HEK293 (cell line): ENCODE measurements at regions not wholly inside any gene's neighbourhood (a gene's known extent, or its start where the extent isn't known, plus 50 kb on each side); places are given as distances from the start of the nearest gene placed in this dataset.
A peak's percentile ranks its signal among the peaks of the same experiment; 100 is the strongest.

Source experiments
- CTCF ChIA-PET: fragments of 350-600 bp; formaldehyde crosslinking; extraction: SDS; loops from one replicate; lab custom pipeline; 2021; ENCODE audit warnings: antibody characterized with exemption; lab: Yijun Ruan, JAX
- POLR2A ChIA-PET: fragments of 300-600 bp; formaldehyde crosslinking; extraction: SDS; loops from one replicate; lab custom pipeline; 2020; ENCODE audit warnings: antibody characterized with exemption, inconsistent platforms; lab: Yijun Ruan, JAX
- H3K27ac ChIP-seq: fragments of 200-500 bp; sonication (Bioruptor generic); 2 replicates; pipeline ENCODE4 v1.5.1; 2014; ENCODE audit warnings: low read depth, low read length, control low read depth, inconsistent platforms; ENCODE audit errors: extremely low read depth
- H3K36me3 ChIP-seq, 2 experiments: fragments of 200-500 bp in 1 of 2; sonication (Bioruptor generic) in 1 of 2; 1 replicate in 1 of 2; 2 replicates in 1 of 2; pipeline ENCODE4 v1.5.1; 2014 to 2017; ENCODE audit warnings: inconsistent platforms in 2 of 2, low read length in 2 of 2; ENCODE audit not compliant: control insufficient read depth in 2 of 2, insufficient read depth in 1 of 2
- H3K4me1 ChIP-seq: fragments of 200-500 bp; sonication (Bioruptor generic); 2 replicates; pipeline ENCODE4 v1.5.1; 2014; ENCODE audit warnings: mild to moderate bottlenecking, low read length, inconsistent platforms; ENCODE audit not compliant: control insufficient read depth, insufficient read depth
- H3K4me3 ChIP-seq: 2 replicates; pipeline ENCODE4 v1.5.1; 2011; ENCODE audit warnings: low read depth, mild to moderate bottlenecking, control low read depth, low read length, moderate library complexity
- H3K9me3 ChIP-seq: fragments of 200-500 bp; sonication (Bioruptor generic); 2 replicates; pipeline ENCODE4 v1.5.1; 2014; ENCODE audit warnings: low read depth, low read length, inconsistent platforms; ENCODE audit not compliant: control insufficient read depth, insufficient read depth
- INSM2 ChIP-seq: fragments of 450-650 bp; formaldehyde crosslinking; IDR thresholded peaks from 2 replicates; pipeline ENCODE4 v1.5.1; 2016; ENCODE audit warnings: missing biosample characterization, missing genetic modification characterization
- KLF10 ChIP-seq: fragments of 450-650 bp; IDR thresholded peaks from 2 replicates; pipeline ENCODE4 v1.5.1; 2018; ENCODE audit warnings: missing biosample characterization, mild to moderate bottlenecking, missing genetic modification characterization
- KLF9 ChIP-seq: fragments of 450-650 bp; formaldehyde crosslinking; IDR thresholded peaks from 2 replicates; pipeline ENCODE4 v1.5.1; 2016; ENCODE audit warnings: missing biosample characterization, missing genetic modification characterization, low read depth
- MZF1 ChIP-seq: fragments of 450-650 bp; formaldehyde crosslinking; IDR thresholded peaks from 2 replicates; pipeline ENCODE4 v1.5.1; 2017; ENCODE audit warnings: missing biosample characterization, missing genetic modification characterization, borderline replicate concordance
- PRDM6 ChIP-seq: fragments of 450-650 bp; formaldehyde crosslinking; IDR thresholded peaks from 2 replicates; pipeline ENCODE4 v1.5.1; 2017; ENCODE audit warnings: missing biosample characterization, missing genetic modification characterization
- ZBTB48 ChIP-seq: fragments of 450-650 bp; formaldehyde crosslinking; IDR thresholded peaks from 2 replicates; pipeline ENCODE4 v1.5.1; 2016; ENCODE audit warnings: missing biosample characterization, missing genetic modification characterization
- ZIC2 ChIP-seq: fragments of 450-650 bp; formaldehyde crosslinking; IDR thresholded peaks from 2 replicates; pipeline ENCODE4 v1.5.1; 2016; ENCODE audit warnings: missing biosample characterization, missing genetic modification characterization
- ZNF280D ChIP-seq: fragments of 450-650 bp; formaldehyde crosslinking; IDR thresholded peaks from 2 replicates; pipeline ENCODE4 v1.5.1; 2016; ENCODE audit warnings: missing biosample characterization, missing genetic modification characterization
- ZNF394 ChIP-seq: fragments of 450-650 bp; formaldehyde crosslinking; IDR thresholded peaks from 2 replicates; pipeline ENCODE4 v1.5.1; 2016; ENCODE audit warnings: missing biosample characterization, missing genetic modification characterization, mild to moderate bottlenecking, moderate library complexity, borderline replicate concordance
- ZNF426 ChIP-seq: fragments of 450-650 bp; formaldehyde crosslinking; IDR thresholded peaks from 2 replicates; pipeline ENCODE4 v1.5.1; 2017; ENCODE audit warnings: missing biosample characterization, missing genetic modification characterization, mild to moderate bottlenecking, inconsistent platforms, moderate library complexity
- ZNF629 ChIP-seq: fragments of 450-650 bp; formaldehyde crosslinking; IDR thresholded peaks from 2 replicates; pipeline ENCODE4 v1.5.1; 2017; ENCODE audit warnings: missing biosample characterization, missing genetic modification characterization
- ZXDB ChIP-seq: fragments of 450-650 bp; formaldehyde crosslinking; IDR thresholded peaks from 2 replicates; pipeline ENCODE4 v1.5.1; 2016; ENCODE audit warnings: missing biosample characterization, missing genetic modification characterization
- TF ChIP-seq, protein P1 (sequence below): fragments of 450-650 bp; formaldehyde crosslinking; conservative IDR thresholded peaks from 2 replicates; pipeline ENCODE4 v1.5.1; 2016; ENCODE audit warnings: low read depth, missing biosample characterization, missing genetic modification characterization
- TF ChIP-seq, protein P2 (sequence below): fragments of 450-650 bp; formaldehyde crosslinking; IDR thresholded peaks from 2 replicates; pipeline ENCODE4 v1.5.1; 2016; ENCODE audit warnings: missing biosample characterization, missing genetic modification characterization
- TF ChIP-seq, protein P3 (sequence below): fragments of 450-650 bp; formaldehyde crosslinking; IDR thresholded peaks from 2 replicates; pipeline ENCODE4 v1.5.1; 2016; ENCODE audit warnings: missing biosample characterization, missing genetic modification characterization

DNA sequence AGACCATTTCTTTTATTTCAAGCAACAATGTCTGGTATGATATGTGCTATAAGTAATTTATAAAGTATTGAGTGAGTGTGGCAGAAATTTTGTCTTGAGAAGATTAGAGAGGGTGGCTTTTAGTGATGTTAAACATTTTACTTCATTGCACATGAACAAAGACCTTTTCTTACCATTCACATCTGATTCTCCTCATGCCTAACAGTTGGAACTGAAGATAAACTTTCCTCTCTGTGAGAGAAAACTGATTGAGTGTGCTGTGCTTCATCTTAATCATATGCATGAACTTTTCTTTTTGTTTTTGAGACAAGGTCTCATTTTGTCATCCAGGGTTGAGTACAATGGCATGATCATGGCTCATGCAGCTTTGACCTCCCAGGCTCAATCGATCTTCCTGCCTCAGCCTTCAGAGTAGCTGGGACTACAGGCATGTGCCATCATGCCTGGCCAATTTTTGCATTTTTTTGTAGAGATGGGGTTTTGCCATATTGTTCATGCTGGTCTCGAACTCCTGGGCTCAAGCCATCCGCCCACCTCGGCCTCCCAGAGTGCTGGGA, 377.7 kb upstream of the GOLIM4 start:
- Histone ChIP-seq H3K4me1 (peaks cover 5% of the 10 kb centered on the region; the same call in 1 of the 2 replicates), H3K4me3 (no peak overlapping the region), H3K27ac (no peak overlapping the region), H3K36me3 (no peaks in the 10 kb centered on the region), H3K9me3 (no peaks in the 10 kb centered on the region)
- CTCF ChIA-PET: interaction anchor here (1.2 kb wide), 1 partner anchor 262 kb away, joined by 5 read pairs; no protein-coding TSS in a partner anchor
- TF ChIP-seq ZNF394 (tag by site-specific recombination): no peak
- no peak for TF ChIP-seq ZIC2
- POLR2A ChIA-PET: no interaction called here

DNA sequence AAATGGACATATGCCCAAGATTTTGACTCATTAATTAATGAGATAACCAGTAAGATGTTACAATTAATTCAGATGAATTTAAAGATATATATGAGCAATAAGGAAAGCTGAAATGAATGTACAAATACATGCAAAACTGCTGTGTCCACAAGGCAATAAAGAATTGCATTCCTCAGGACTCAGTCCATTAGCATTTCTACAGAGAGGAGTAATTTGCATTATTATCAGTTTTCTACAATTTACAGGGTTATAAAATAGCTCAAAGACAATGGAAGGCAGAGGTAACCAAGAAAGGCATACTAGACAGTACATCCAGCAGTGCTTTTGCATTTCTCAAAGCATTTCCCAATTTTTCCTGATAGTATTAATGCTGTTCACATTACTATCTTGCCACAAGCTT, 377.1 kb upstream of the GOLIM4 start:
- TF ChIP-seq PRDM6 (tag by site-specific recombination) (peak; percentile 40), KLF9 (tag by site-specific recombination) (no peak)
- Histone ChIP-seq H3K27ac (no peak overlapping the region), H3K4me3 (no peak overlapping the region), H3K9me3 (no peaks in the 10 kb centered on the region), H3K4me1 (peaks cover 5% of the 10 kb centered on the region; the same call in 1 of the 2 replicates), H3K36me3 (no peaks in the 10 kb centered on the region)
- ChIA-PET POLR2A (no interaction called here), CTCF (interaction anchor here (1.2 kb wide), 1 partner anchor 261 kb away, joined by 5 read pairs; no protein-coding TSS in a partner anchor)

DNA sequence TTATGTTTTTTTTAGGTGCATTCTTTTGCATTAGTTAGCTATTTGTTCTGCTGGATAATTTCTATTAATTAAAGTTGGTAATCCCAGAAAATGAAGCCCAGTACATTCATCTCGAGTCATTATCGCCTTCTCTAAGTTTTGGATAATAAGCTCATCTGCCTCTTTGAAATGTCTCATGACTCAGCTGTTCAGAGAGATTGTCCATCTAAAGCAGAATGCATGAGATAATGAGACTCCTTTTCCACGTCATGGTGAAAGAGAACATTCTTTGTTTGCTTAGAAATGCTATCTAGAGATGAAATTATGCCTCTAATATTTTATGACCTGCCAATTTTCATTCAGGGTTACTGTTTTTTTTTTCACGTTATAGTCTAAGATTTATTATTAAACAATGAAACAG, 374.7 kb upstream of the GOLIM4 start:
- Histone ChIP-seq H3K4me3 (no peak overlapping the region), H3K9me3 (no peaks in the 10 kb centered on the region), H3K27ac (no peak overlapping the region), H3K36me3 (no peaks in the 10 kb centered on the region), H3K4me1 (peaks cover 5% of the 10 kb centered on the region; the same call in 1 of the 2 replicates)
- POLR2A ChIA-PET: no interaction called here
- CTCF ChIA-PET: interaction anchor here (0.6 to 3.2 kb wide), 5 partner anchors 29 to 396 kb away, joined by 3 to 25 read pairs (median 3); no protein-coding TSS in a partner anchor
- TF ChIP-seq MZF1 (no peak), INSM2 (tag by site-specific recombination) (no peak), ZBTB48 (tag by site-specific recombination) (no peak), ZNF280D (tag by site-specific recombination) (no peak), ZNF426 (tag by site-specific recombination) (no peak), KLF10 (tag by site-specific recombination) (no peak), ZXDB (no peak), ZNF629 (no peak)
- TF ChIP-seq, protein P1, sequence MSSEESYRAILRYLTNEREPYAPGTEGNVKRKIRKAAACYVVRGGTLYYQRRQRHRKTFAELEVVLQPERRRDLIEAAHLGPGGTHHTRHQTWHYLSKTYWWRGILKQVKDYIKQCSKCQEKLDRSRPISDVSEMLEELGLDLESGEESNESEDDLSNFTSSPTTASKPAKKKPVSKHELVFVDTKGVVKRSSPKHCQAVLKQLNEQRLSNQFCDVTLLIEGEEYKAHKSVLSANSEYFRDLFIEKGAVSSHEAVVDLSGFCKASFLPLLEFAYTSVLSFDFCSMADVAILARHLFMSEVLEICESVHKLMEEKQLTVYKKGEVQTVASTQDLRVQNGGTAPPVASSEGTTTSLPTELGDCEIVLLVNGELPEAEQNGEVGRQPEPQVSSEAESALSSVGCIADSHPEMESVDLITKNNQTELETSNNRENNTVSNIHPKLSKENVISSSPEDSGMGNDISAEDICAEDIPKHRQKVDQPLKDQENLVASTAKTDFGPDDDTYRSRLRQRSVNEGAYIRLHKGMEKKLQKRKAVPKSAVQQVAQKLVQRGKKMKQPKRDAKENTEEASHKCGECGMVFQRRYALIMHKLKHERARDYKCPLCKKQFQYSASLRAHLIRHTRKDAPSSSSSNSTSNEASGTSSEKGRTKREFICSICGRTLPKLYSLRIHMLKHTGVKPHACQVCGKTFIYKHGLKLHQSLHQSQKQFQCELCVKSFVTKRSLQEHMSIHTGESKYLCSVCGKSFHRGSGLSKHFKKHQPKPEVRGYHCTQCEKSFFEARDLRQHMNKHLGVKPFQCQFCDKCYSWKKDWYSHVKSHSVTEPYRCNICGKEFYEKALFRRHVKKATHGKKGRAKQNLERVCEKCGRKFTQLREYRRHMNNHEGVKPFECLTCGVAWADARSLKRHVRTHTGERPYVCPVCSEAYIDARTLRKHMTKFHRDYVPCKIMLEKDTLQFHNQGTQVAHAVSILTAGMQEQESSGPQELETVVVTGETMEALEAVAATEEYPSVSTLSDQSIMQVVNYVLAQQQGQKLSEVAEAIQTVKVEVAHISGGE (tag by site-specific recombination): no peak
- TF ChIP-seq, protein P2, sequence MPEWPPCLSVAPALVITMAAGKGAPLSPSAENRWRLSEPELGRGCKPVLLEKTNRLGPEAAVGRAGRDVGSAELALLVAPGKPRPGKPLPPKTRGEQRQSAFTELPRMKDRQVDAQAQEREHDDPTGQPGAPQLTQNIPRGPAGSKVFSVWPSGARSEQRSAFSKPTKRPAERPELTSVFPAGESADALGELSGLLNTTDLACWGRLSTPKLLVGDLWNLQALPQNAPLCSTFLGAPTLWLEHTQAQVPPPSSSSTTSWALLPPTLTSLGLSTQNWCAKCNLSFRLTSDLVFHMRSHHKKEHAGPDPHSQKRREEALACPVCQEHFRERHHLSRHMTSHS: no peak
- TF ChIP-seq, protein P3, sequence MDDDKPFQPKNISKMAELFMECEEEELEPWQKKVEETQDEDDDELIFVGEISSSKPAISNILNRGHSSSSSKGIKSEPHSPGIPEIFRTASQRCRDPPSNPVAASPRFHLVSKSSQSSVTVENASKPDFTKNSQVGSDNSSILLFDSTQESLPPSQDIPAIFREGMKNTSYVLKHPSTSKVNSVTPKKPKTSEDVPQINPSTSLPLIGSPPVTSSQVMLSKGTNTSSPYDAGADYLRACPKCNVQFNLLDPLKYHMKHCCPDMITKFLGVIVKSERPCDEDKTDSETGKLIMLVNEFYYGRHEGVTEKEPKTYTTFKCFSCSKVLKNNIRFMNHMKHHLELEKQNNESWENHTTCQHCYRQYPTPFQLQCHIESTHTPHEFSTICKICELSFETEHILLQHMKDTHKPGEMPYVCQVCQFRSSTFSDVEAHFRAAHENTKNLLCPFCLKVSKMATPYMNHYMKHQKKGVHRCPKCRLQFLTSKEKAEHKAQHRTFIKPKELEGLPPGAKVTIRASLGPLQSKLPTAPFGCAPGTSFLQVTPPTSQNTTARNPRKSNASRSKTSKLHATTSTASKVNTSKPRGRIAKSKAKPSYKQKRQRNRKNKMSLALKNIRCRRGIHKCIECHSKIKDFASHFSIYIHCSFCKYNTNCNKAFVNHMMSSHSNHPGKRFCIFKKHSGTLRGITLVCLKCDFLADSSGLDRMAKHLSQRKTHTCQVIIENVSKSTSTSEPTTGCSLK (tag by site-specific recombination): no peak
